IMR-90 (cell line): ENCODE measurements at regions not wholly inside any gene's neighbourhood (a gene's known extent, or its start where the extent isn't known, plus 50 kb on each side); places are given as distances from the start of the nearest gene placed in this dataset.

Experiments
- ATAC-seq: fragments of 200-7000 bp; cut with Tn5 transposase; 2 replicates; pipeline ENCODE4 v1.9.1; 2020; ENCODE audit warnings: low read depth, mild to moderate bottlenecking, moderate library complexity
- BruUV-seq: library from RNA; stranded (reverse); fragments of 400-500 nt; replicated peaks from 2 replicates; lab custom pipeline; 2021; lab: Mats Ljungman, UMichigan
- CTCF ChIA-PET: fragments of 300-600 bp; formaldehyde crosslinking; extraction: SDS; loops from one replicate; lab custom pipeline; 2021; ENCODE audit warnings: antibody characterized with exemption; lab: Yijun Ruan, JAX
- POLR2A ChIA-PET: fragments of 300-600 bp; sonication (Branson Sonifier 250); formaldehyde crosslinking; loops from one replicate; lab custom pipeline; 2022; ENCODE audit warnings: antibody characterized with exemption; ENCODE audit not compliant: unreplicated experiment; lab: Charles Lee
- DNase-seq: peaks from one replicate; pipeline ENCODE4 v3.0.0; 2013
- H2AFZ ChIP-seq: replicated peaks from 2 replicates; pipeline ENCODE3; 2013; ENCODE audit warnings: low read length, mild to moderate bottlenecking; ENCODE audit not compliant: poor library complexity
- H2AK5ac ChIP-seq: 2 replicates; pipeline ENCODE4 v1.6.1; 2013; ENCODE audit warnings: low read depth, low read length, inconsistent platforms
- H2AK9ac ChIP-seq: replicated peaks from 2 replicates; pipeline ENCODE3; 2013; ENCODE audit warnings: mild to moderate bottlenecking, low read depth, low read length, moderate library complexity; ENCODE audit not compliant: poor library complexity
- H2BK120ac ChIP-seq: 2 replicates; pipeline ENCODE4 v1.6.1; 2013; ENCODE audit warnings: low read depth, low read length, inconsistent platforms
- H2BK15ac ChIP-seq: 3 replicates; pipeline ENCODE4 v1.6.1; 2013; ENCODE audit warnings: low read depth, low read length, inconsistent platforms
- H2BK20ac ChIP-seq: 2 replicates; pipeline ENCODE4 v1.6.1; 2013; ENCODE audit warnings: low read depth, mild to moderate bottlenecking, inconsistent platforms, low read length, moderate library complexity
- H2BK5ac ChIP-seq: 2 replicates; pipeline ENCODE4 v1.6.1; 2013; ENCODE audit warnings: mild to moderate bottlenecking, low read depth, low read length, inconsistent platforms; ENCODE audit not compliant: poor library complexity, severe bottlenecking
- H3K14ac ChIP-seq: replicated peaks from 2 replicates; pipeline ENCODE4 v1.6.1; 2013; ENCODE audit warnings: low read depth, low read length, inconsistent platforms
- H3K18ac ChIP-seq: 2 replicates; pipeline ENCODE4 v1.6.1; 2013; ENCODE audit warnings: low read depth, low read length, control low read depth
- H3K23ac ChIP-seq: 2 replicates; pipeline ENCODE4 v1.6.1; 2013; ENCODE audit warnings: low read depth, low read length, inconsistent platforms
- H3K27ac ChIP-seq: 2 replicates; pipeline ENCODE4 v1.5.1; 2013; ENCODE audit warnings: mild to moderate bottlenecking, control low read depth, low read length; ENCODE audit not compliant: insufficient read depth
- H3K27me3 ChIP-seq: 2 replicates; pipeline ENCODE4 v1.6.1; 2013; ENCODE audit warnings: low read length; ENCODE audit not compliant: control insufficient read depth, insufficient read depth
- H3K36me3 ChIP-seq: 2 replicates; pipeline ENCODE4 v1.6.1; 2013; ENCODE audit warnings: low read length, mixed read lengths; ENCODE audit not compliant: control insufficient read depth, insufficient read depth
- H3K4ac ChIP-seq: 2 replicates; pipeline ENCODE4 v1.6.1; 2013; ENCODE audit warnings: low read depth, low read length, inconsistent platforms
- H3K4me1 ChIP-seq: 2 replicates; pipeline ENCODE4 v1.6.1; 2013; ENCODE audit warnings: low read length, mixed read lengths; ENCODE audit not compliant: control insufficient read depth, insufficient read depth
- H3K4me2 ChIP-seq: 2 replicates; pipeline ENCODE4 v1.6.1; 2013; ENCODE audit warnings: low read depth, mild to moderate bottlenecking, control low read depth, low read length, moderate library complexity
- H3K4me3 ChIP-seq: 2 replicates; pipeline ENCODE4 v1.5.1; 2013; ENCODE audit warnings: low read depth, mild to moderate bottlenecking, control low read depth, low read length, moderate library complexity; ENCODE audit not compliant: insufficient read depth
- H3K56ac ChIP-seq: 2 replicates; pipeline ENCODE4 v1.6.1; 2013; ENCODE audit warnings: low read length, inconsistent platforms; ENCODE audit not compliant: insufficient read depth; ENCODE audit errors: extremely low read depth
- H3K79me1 ChIP-seq, 2 experiments: 2 replicates each; pipeline ENCODE4 v1.6.1; 2013; ENCODE audit warnings: low read length in 2 of 2, inconsistent platforms in 1 of 2, low read depth in 1 of 2
- H3K9ac ChIP-seq: 2 replicates; pipeline ENCODE4 v1.6.1; 2013; ENCODE audit warnings: low read depth, low read length, control low read depth
- H3K9me1 ChIP-seq: 2 replicates; pipeline ENCODE4 v1.6.1; 2013; ENCODE audit warnings: low read length, inconsistent platforms; ENCODE audit not compliant: insufficient read depth
- H3K9me3 ChIP-seq: 2 replicates; pipeline ENCODE4 v1.6.1; 2013; ENCODE audit warnings: low read length; ENCODE audit not compliant: control insufficient read depth, insufficient read depth
- H4K20me1 ChIP-seq: 2 replicates; pipeline ENCODE4 v1.6.1; 2013; ENCODE audit warnings: low read length, inconsistent platforms; ENCODE audit not compliant: insufficient read depth
- H4K5ac ChIP-seq: 2 replicates; pipeline ENCODE4 v1.6.1; 2013; ENCODE audit warnings: mild to moderate bottlenecking, low read depth, low read length, control low read depth
- H4K8ac ChIP-seq, 2 experiments: 2 replicates each; pipeline ENCODE4 v1.6.1; 2013; ENCODE audit warnings: low read depth in 2 of 2, low read length in 2 of 2, control low read depth in 1 of 2, inconsistent platforms in 1 of 2
- H4K91ac ChIP-seq: 2 replicates; pipeline ENCODE4 v1.6.1; 2013; ENCODE audit warnings: low read depth, low read length, inconsistent platforms; ENCODE audit not compliant: insufficient read depth
- BHLHE40 ChIP-seq: fragments of 150-350 bp; IDR thresholded peaks from 2 replicates; pipeline ENCODE4 v1.6.1; 2016; ENCODE audit warnings: mild to moderate bottlenecking, low read depth, low read length
- CEBPB ChIP-seq: IDR thresholded peaks from 2 replicates; pipeline ENCODE4 v1.6.1; 2012; ENCODE audit warnings: low read depth, low read length, improper control_type of control experiment
- CHD1 ChIP-seq: IDR thresholded peaks from 2 replicates; pipeline ENCODE4 v1.6.1; 2012; ENCODE audit warnings: low read depth, low read length, improper control_type of control experiment
- FOS ChIP-seq: fragments of 150-350 bp; IDR thresholded peaks from 2 replicates; pipeline ENCODE4 v1.6.1; 2016; ENCODE audit warnings: low read depth, low read length
- MAFK ChIP-seq: IDR thresholded peaks from 2 replicates; pipeline ENCODE4 v1.6.1; 2012; ENCODE audit warnings: low read depth, low read length, improper control_type of control experiment
- MAZ ChIP-seq: IDR thresholded peaks from 2 replicates; pipeline ENCODE4 v1.6.1; 2012; ENCODE audit warnings: low read depth, mild to moderate bottlenecking, low read length, improper control_type of control experiment, moderate library complexity, borderline replicate concordance
- MXI1 ChIP-seq: IDR thresholded peaks from 2 replicates; pipeline ENCODE4 v1.6.1; 2012; ENCODE audit warnings: low read depth, mild to moderate bottlenecking, low read length, moderate library complexity, borderline replicate concordance
- NFE2L2 ChIP-seq: fragments of 150-350 bp; IDR thresholded peaks from 2 replicates; pipeline ENCODE4 v1.6.1; 2016; ENCODE audit warnings: low read depth, mild to moderate bottlenecking, low read length
- POLR2A ChIP-seq: IDR thresholded peaks from 2 replicates; pipeline ENCODE4 v1.6.1; 2012; ENCODE audit warnings: mild to moderate bottlenecking, low read depth, low read length
- RAD21 ChIP-seq: IDR thresholded peaks from 2 replicates; pipeline ENCODE4 v1.6.1; 2012; ENCODE audit warnings: low read length, improper control_type of control experiment
- RCOR1 ChIP-seq: IDR thresholded peaks from 2 replicates; pipeline ENCODE4 v1.6.1; 2012; ENCODE audit warnings: mild to moderate bottlenecking, low read length, improper control_type of control experiment; ENCODE audit not compliant: insufficient replicate concordance
- RFX5 ChIP-seq: IDR thresholded peaks from 2 replicates; pipeline ENCODE4 v1.8.0; 2012; ENCODE audit warnings: low read depth, mild to moderate bottlenecking, low read length, moderate library complexity
- SMC3 ChIP-seq: fragments of 150-350 bp; IDR thresholded peaks from 2 replicates; pipeline ENCODE4 v1.6.1; 2016; ENCODE audit warnings: low read depth, mild to moderate bottlenecking, antibody characterized with exemption, low read length, moderate library complexity
- WGBS, 2 experiments: methylation state at CpG; one replicate each; pipeline versions ENCODE4 v1.1.5 to v1.1.7; 2013; ENCODE audit warnings: missing lambda C conversion rate in 2 of 2; ENCODE audit not compliant: insufficient read length in 1 of 2; ENCODE audit errors: extremely low coverage in 2 of 2; 5-methylcytosine and 5-hydroxymethylcytosine counted together
- dilution Hi-C: fragments of 300-500 bp; cut with HindIII; formaldehyde crosslinking; loops from one replicate; pipeline ENCODE4 v1.14.3; 2018; ENCODE audit warnings: low sequenced_read_pairs; ENCODE audit not compliant: unreplicated experiment
- in situ Hi-C: fragments of 300-500 bp; cut with MboI; formaldehyde crosslinking; loops from 3 replicates; pipeline ENCODE4 v1.14.3; 2019; ENCODE audit warnings: low sequenced_read_pairs, inconsistent platforms, mixed read lengths
- intact Hi-C: fragments of 100-400 bp; cut with micrococcal nuclease; formaldehyde crosslinking; loops from 2 replicates; pipeline ENCODE4 v1.10.0; 2022
- TF ChIP-seq, protein P1 (sequence below): fragments of 150-350 bp; IDR thresholded peaks from 2 replicates; pipeline ENCODE4 v1.6.1; 2017; ENCODE audit warnings: mild to moderate bottlenecking, antibody characterized with exemption, low read length, low read depth
- TF ChIP-seq, protein P2 (sequence below): fragments of 150-350 bp; IDR thresholded peaks from 2 replicates; pipeline ENCODE4 v1.6.1; 2016; ENCODE audit warnings: low read depth, mild to moderate bottlenecking, low read length, moderate library complexity, borderline replicate concordance
- TF ChIP-seq, protein P3 (sequence below): conservative IDR thresholded peaks from 2 replicates; pipeline ENCODE4 v1.5.1; 2012; ENCODE audit warnings: mild to moderate bottlenecking, low read depth, low read length, improper control_type of control experiment

DNA sequence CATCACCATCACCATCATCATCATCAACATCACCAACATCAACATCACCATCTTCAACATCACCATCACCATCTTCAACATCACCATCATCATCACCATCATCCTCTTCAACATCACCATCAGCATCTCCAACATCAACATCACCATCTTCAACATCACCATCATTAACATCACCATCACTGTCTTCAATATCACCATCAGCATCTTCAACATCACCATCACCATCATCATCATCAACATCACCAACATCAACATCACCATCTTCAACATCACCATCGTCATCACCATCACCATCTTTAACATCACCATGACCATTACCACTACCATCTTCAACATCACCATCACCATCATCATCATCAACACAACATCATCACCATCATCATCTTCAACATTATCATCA, 267.2 kb downstream of the SP3 start:
- H2AK9ac ChIP-seq: no peak overlapping the region
- no peak overlapping the region for H3K4ac ChIP-seq
- H3K27me3 ChIP-seq: no peaks in the 10 kb centered on the region
- ATAC-seq: no peak
- H2AFZ ChIP-seq: no peak overlapping the region
- no peak overlapping the region for H2BK20ac ChIP-seq
- H3K18ac ChIP-seq: no peak overlapping the region
- H3K4me1 ChIP-seq: no peaks in the 10 kb centered on the region
- H2BK120ac ChIP-seq: no peak overlapping the region
- no peak overlapping the region for H2BK15ac ChIP-seq
- no peaks in the 10 kb centered on the region for H3K79me1 ChIP-seq
- no peak for DNase-seq
- no peak overlapping the region for H3K14ac ChIP-seq
- H4K5ac ChIP-seq: no peak overlapping the region
- dilution Hi-C loops (no loop called here), in situ Hi-C loops (no loop called here), intact Hi-C loops (no loop called here)
- no peak overlapping the region for H3K56ac ChIP-seq
- H3K27ac ChIP-seq: no peak overlapping the region
- H3K23ac ChIP-seq: no peak overlapping the region
- no peak overlapping the region for H4K8ac ChIP-seq
- H3K9ac ChIP-seq: no peak overlapping the region
- H3K9me3 ChIP-seq: no peaks in the 10 kb centered on the region
- H3K4me2 ChIP-seq: no peak overlapping the region
- POLR2A ChIA-PET: no interaction called here
- BruUV-seq: no TSS peak
- H3K36me3 ChIP-seq: no peaks in the 10 kb centered on the region
- H2AK5ac ChIP-seq: no peak overlapping the region
- no peak overlapping the region for H4K91ac ChIP-seq
- WGBS, 2 experiments: 89 to 100% methylated on average over 1 of the region's 1 CpG
- H2BK5ac ChIP-seq: no peak overlapping the region
- H4K20me1 ChIP-seq: no peaks in the 10 kb centered on the region
- no peak overlapping the region for H3K4me3 ChIP-seq
- CTCF ChIA-PET: no interaction called here
- TF ChIP-seq MAZ (no peak), CEBPB (no peak), BHLHE40 (no peak), RFX5 (no peak), FOS (no peak), RCOR1 (no peak), RAD21 (no peak), MXI1 (no peak), NFE2L2 (no peak), POLR2A (no peak), MAFK (no peak), SMC3 (no peak), CHD1 (no peak)
- TF ChIP-seq, protein P1, sequence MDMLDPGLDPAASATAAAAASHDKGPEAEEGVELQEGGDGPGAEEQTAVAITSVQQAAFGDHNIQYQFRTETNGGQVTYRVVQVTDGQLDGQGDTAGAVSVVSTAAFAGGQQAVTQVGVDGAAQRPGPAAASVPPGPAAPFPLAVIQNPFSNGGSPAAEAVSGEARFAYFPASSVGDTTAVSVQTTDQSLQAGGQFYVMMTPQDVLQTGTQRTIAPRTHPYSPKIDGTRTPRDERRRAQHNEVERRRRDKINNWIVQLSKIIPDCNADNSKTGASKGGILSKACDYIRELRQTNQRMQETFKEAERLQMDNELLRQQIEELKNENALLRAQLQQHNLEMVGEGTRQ: no peak
- TF ChIP-seq, protein P2, sequence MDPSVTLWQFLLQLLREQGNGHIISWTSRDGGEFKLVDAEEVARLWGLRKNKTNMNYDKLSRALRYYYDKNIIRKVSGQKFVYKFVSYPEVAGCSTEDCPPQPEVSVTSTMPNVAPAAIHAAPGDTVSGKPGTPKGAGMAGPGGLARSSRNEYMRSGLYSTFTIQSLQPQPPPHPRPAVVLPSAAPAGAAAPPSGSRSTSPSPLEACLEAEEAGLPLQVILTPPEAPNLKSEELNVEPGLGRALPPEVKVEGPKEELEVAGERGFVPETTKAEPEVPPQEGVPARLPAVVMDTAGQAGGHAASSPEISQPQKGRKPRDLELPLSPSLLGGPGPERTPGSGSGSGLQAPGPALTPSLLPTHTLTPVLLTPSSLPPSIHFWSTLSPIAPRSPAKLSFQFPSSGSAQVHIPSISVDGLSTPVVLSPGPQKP: no peak
- TF ChIP-seq, protein P3, sequence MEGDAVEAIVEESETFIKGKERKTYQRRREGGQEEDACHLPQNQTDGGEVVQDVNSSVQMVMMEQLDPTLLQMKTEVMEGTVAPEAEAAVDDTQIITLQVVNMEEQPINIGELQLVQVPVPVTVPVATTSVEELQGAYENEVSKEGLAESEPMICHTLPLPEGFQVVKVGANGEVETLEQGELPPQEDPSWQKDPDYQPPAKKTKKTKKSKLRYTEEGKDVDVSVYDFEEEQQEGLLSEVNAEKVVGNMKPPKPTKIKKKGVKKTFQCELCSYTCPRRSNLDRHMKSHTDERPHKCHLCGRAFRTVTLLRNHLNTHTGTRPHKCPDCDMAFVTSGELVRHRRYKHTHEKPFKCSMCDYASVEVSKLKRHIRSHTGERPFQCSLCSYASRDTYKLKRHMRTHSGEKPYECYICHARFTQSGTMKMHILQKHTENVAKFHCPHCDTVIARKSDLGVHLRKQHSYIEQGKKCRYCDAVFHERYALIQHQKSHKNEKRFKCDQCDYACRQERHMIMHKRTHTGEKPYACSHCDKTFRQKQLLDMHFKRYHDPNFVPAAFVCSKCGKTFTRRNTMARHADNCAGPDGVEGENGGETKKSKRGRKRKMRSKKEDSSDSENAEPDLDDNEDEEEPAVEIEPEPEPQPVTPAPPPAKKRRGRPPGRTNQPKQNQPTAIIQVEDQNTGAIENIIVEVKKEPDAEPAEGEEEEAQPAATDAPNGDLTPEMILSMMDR: no peak
- H3K9me1 ChIP-seq: no peaks in the 10 kb centered on the region
